K562 (cell line): ENCODE measurements at regions not wholly inside any gene's neighbourhood (a gene's known extent, or its start where the extent isn't known, plus 50 kb on each side); places are given as distances from the start of the nearest gene placed in this dataset.

Experiments used
- ATAC-seq: fragments of 200-7000 bp; cut with Tn5 transposase; 3 replicates; pipeline ENCODE4 v1.9.1; 2020; ENCODE audit warnings: moderate library complexity
- BruUV-seq: library from RNA; stranded (reverse); fragments of 400-500 nt; replicated peaks from 2 replicates; lab custom pipeline; 2021; lab: Mats Ljungman, UMichigan
- CTCF ChIA-PET: fragments of 300-600 bp; formaldehyde crosslinking; extraction: SDS; loops from one replicate; lab custom pipeline; 2021; ENCODE audit warnings: low intra/inter-chr PET ratio; lab: Yijun Ruan, JAX
- POLR2A ChIA-PET: fragments of 300-600, 350-650 bp; sonication (Branson Sonifier 250); formaldehyde crosslinking; extraction: SDS; loops from one replicate; lab custom pipeline; 2021; ENCODE audit warnings: antibody characterized with exemption, inconsistent platforms; lab: Yijun Ruan, JAX
- DNase-seq, 4 experiments: peaks; one replicate each; pipeline versions ENCODE4 v3.0.0 to v3.0.0-alpha.2; 2011 to 2018; ENCODE audit warnings: low spot score in 3 of 4, mixed read lengths in 3 of 4; ENCODE audit errors: extremely low read depth in 1 of 4
- FAIRE-seq: peaks from 2 replicates; lab custom pipeline; 2011; peaks lifted over from hg19 to GRCh38; lab: Jason Lieb, UNC
- H2AFZ ChIP-seq: 2 replicates; pipeline ENCODE4 v1.6.0; 2011; ENCODE audit warnings: low read depth, low read length, control low read depth, inconsistent platforms
- H3K27ac ChIP-seq: fragments of 200-600 bp; 3 replicates; pipeline ENCODE4 v1.8.0; 2011; ENCODE audit warnings: low read depth, mild to moderate bottlenecking, control low read depth, inconsistent platforms, low read length, moderate library complexity, mixed read lengths; ENCODE audit errors: extremely low read depth
- H3K27me3 ChIP-seq, 2 experiments: fragments of 300-600 bp in 1 of 2; 2 replicates in 1 of 2; 3 replicates in 1 of 2; pipeline versions ENCODE4 v1.6.0 to v1.8.0; 2011; ENCODE audit warnings: inconsistent platforms in 2 of 2, low read length in 2 of 2, mild to moderate bottlenecking in 1 of 2, mixed read lengths in 1 of 2, moderate library complexity in 1 of 2; ENCODE audit not compliant: control insufficient read depth in 2 of 2, insufficient read depth in 2 of 2
- H3K36me3 ChIP-seq: fragments of 300-600 bp; 3 replicates; pipeline ENCODE4 v1.8.0; 2011; ENCODE audit warnings: mild to moderate bottlenecking, low read length, inconsistent platforms; ENCODE audit not compliant: control insufficient read depth, insufficient read depth
- H3K4me1 ChIP-seq, 2 experiments: fragments of 200-600 bp in 1 of 2; replicated peaks in 1 of 2; 2 replicates in 1 of 2; 3 replicates in 1 of 2; pipeline versions ENCODE4 v1.5.1 to v1.8.0; 2011; ENCODE audit warnings: inconsistent platforms in 2 of 2, low read length in 2 of 2, mild to moderate bottlenecking in 1 of 2, mixed read lengths in 1 of 2, moderate library complexity in 1 of 2; ENCODE audit not compliant: control insufficient read depth in 2 of 2, insufficient read depth in 2 of 2
- H3K4me2 ChIP-seq: 2 replicates; pipeline ENCODE4 v1.6.1; 2011; ENCODE audit warnings: low read length, control low read depth, inconsistent platforms, mixed read lengths; ENCODE audit not compliant: insufficient read depth
- H3K4me3 ChIP-seq: fragments of 200-600 bp; sonication (generic), shearing (Covaris generic); 2 replicates; pipeline ENCODE4 v1.5.1; 2016; ENCODE audit warnings: control low read depth, inconsistent platforms
- H3K79me2 ChIP-seq: fragments of 200-600 bp; 3 replicates; pipeline ENCODE4 v1.8.0; 2011; ENCODE audit warnings: low read length, inconsistent platforms; ENCODE audit not compliant: control insufficient read depth, insufficient read depth
- H3K9ac ChIP-seq, 2 experiments: 2 replicates each; pipeline versions ENCODE4 v1.6.0 to v1.6.1; 2011; ENCODE audit warnings: low read depth in 2 of 2, low read length in 2 of 2, control low read depth in 1 of 2, inconsistent platforms in 1 of 2, mild to moderate bottlenecking in 1 of 2, mixed read lengths in 1 of 2; ENCODE audit not compliant: insufficient read depth in 1 of 2
- H3K9me1 ChIP-seq: one replicate; pipeline ENCODE4 v1.6.0; 2011; ENCODE audit warnings: inconsistent platforms, mild to moderate bottlenecking, low read length, moderate library complexity; ENCODE audit not compliant: control insufficient read depth, insufficient read depth
- H3K9me3 ChIP-seq: replicated peaks from 2 replicates; pipeline ENCODE4 v1.5.1; 2011; ENCODE audit warnings: low read depth, low read length, inconsistent platforms; ENCODE audit not compliant: control insufficient read depth, insufficient read depth
- H4K20me1 ChIP-seq: replicated peaks from 2 replicates; pipeline ENCODE4 v1.6.1; 2011; ENCODE audit warnings: low read length, inconsistent platforms, mixed read lengths; ENCODE audit not compliant: control insufficient read depth, insufficient read depth
- BRD4 ChIP-seq: fragments of 200-600 bp; sonication (generic); IDR thresholded peaks from 2 replicates; pipeline ENCODE4 v1.6.1; 2017; ENCODE audit warnings: inconsistent platforms
- CCAR2 ChIP-seq: fragments of 200-400 bp; formaldehyde crosslinking; IDR thresholded peaks from 2 replicates; pipeline ENCODE4 v1.6.1; 2017; ENCODE audit warnings: mild to moderate bottlenecking, low read depth, low read length
- CREB1 ChIP-seq, 2 experiments: sonication (generic) in 1 of 2; formaldehyde crosslinking in 1 of 2; IDR thresholded peaks; 2 replicates each; pipeline versions ENCODE4 v1.6.1 to v1.8.0; 2012 to 2022; ENCODE audit warnings: inconsistent platforms in 1 of 2, mild to moderate bottlenecking in 1 of 2, missing genetic modification reagents in 1 of 2, moderate library complexity in 1 of 2
- EHMT2 ChIP-seq: fragments of 450-650 bp; IDR thresholded peaks from 2 replicates; pipeline ENCODE4 v1.6.1; 2018; ENCODE audit warnings: antibody characterized with exemption
- NBN ChIP-seq: fragments of 450-650 bp; IDR thresholded peaks from 2 replicates; pipeline ENCODE4 v1.6.1; 2016; ENCODE audit warnings: low read depth, mild to moderate bottlenecking
- NFRKB ChIP-seq: fragments of 450-650 bp; IDR thresholded peaks from 2 replicates; pipeline ENCODE4 v1.6.1; 2016; ENCODE audit warnings: low read depth
- WGBS: fragments of 100-300 bp; shearing (Covaris generic); methylation state at CpG from one replicate; pipeline ENCODE4 v1.1.6; 2016; ENCODE audit warnings: low coverage, mixed read lengths; ENCODE audit not compliant: insufficient coverage; ENCODE audit errors: missing lambda C conversion rate; 5-methylcytosine and 5-hydroxymethylcytosine counted together
- in situ Hi-C: fragments of 300-500 bp; cut with MboI; formaldehyde crosslinking; loops from 4 replicates; pipeline ENCODE4 v1.15.0; 2018; ENCODE audit warnings: inconsistent platforms, mixed read lengths
- intact Hi-C: fragments of 100-400 bp; cut with micrococcal nuclease; formaldehyde crosslinking; loops from 2 replicates; pipeline ENCODE4 v1.14.2; 2022
- TF ChIP-seq, protein P1 (sequence below): IDR thresholded peaks from 2 replicates; pipeline ENCODE4 v1.6.1; 2011; ENCODE audit warnings: borderline replicate concordance, low read depth, mild to moderate bottlenecking, moderate library complexity, low read length; ENCODE audit not compliant: insufficient read depth, poor library complexity, severe bottlenecking

DNA sequence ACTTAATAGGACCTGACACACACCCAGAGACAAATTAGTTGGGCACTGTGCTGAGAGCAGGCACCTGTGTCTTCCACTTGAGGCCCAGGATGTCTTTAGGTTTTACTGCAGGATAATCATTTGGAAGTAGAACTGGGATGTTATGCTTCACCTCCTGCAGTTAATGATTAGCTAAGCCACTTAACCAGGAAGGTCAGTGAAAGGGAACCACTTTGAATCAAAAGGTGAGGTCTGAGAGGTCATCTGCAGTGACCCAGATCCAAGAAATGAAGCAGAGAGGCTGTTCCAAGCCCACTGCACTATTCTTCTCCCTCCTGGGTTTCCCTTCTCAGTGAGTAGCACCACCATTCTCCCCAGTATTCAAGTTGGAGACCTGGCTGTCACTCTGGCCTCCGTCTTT lies 110.5 kb downstream of the SNX18 start (continued):
- TF ChIP-seq, protein P1, sequence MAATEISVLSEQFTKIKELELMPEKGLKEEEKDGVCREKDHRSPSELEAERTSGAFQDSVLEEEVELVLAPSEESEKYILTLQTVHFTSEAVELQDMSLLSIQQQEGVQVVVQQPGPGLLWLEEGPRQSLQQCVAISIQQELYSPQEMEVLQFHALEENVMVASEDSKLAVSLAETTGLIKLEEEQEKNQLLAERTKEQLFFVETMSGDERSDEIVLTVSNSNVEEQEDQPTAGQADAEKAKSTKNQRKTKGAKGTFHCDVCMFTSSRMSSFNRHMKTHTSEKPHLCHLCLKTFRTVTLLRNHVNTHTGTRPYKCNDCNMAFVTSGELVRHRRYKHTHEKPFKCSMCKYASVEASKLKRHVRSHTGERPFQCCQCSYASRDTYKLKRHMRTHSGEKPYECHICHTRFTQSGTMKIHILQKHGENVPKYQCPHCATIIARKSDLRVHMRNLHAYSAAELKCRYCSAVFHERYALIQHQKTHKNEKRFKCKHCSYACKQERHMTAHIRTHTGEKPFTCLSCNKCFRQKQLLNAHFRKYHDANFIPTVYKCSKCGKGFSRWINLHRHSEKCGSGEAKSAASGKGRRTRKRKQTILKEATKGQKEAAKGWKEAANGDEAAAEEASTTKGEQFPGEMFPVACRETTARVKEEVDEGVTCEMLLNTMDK = no peak
- no peak for TF ChIP-seq NFRKB
- no peak for TF ChIP-seq NBN
- TF ChIP-seq EHMT2 = no peak
- TF ChIP-seq CREB1 (IDR thresholded peaks at IDR 0.05) = no peak
- TF ChIP-seq CREB1 (CRISPR knock-in tag; IDR thresholded peaks at IDR 0.05) = no peak
- no peak for TF ChIP-seq CCAR2

- H3K36me3 ChIP-seq = no peaks in the 10 kb centered on the region
- DNase-seq (no peak), FAIRE-seq (no peak), ATAC-seq (no peak)
- ChIA-PET CTCF (no interaction called here), POLR2A (no interaction called here)
- H3K4me1 ChIP-seq = no peaks in the 10 kb centered on the region
- intact Hi-C loops = loop anchor here (10.0 kb wide), 1 partner anchor 112 kb away; the partner anchor contains the start of gene SNX18
- no peak overlapping the region for H3K9ac ChIP-seq
- TF ChIP-seq BRD4 = no peak
- H3K9me1 ChIP-seq = no peaks in the 10 kb centered on the region
- peaks cover 8 to 30% of the 10 kb centered on the region in 2 experiments; a peak in 2 of 5 replicates for H3K27me3 ChIP-seq
- H4K20me1 ChIP-seq = no peaks in the 10 kb centered on the region
- no TSS peak for BruUV-seq
- H3K27ac ChIP-seq = no peak overlapping the region
- in situ Hi-C loops = no loop called here
- H3K4me2 ChIP-seq = no peak overlapping the region
- 0% methylated on average over 2 of the region's 2 CpGs for WGBS
- H3K9me3 ChIP-seq = no peaks in the 10 kb centered on the region
- H3K4me3 ChIP-seq = no peak overlapping the region
- H2AFZ ChIP-seq = no peak overlapping the region
- H3K79me2 ChIP-seq = no peaks in the 10 kb centered on the region
Measured at GRCh38 chr5:54626407-54626806, 108.8 kb downstream of the SNX18 start.
